ENCODE measurements at regions not wholly inside any gene's neighbourhood (a gene's known extent, or its start where the extent isn't known, plus 50 kb on each side); places are given as distances from the start of the nearest gene placed in this dataset.
A peak's percentile ranks its signal among the peaks of the same experiment; 100 is the strongest.

DNA sequence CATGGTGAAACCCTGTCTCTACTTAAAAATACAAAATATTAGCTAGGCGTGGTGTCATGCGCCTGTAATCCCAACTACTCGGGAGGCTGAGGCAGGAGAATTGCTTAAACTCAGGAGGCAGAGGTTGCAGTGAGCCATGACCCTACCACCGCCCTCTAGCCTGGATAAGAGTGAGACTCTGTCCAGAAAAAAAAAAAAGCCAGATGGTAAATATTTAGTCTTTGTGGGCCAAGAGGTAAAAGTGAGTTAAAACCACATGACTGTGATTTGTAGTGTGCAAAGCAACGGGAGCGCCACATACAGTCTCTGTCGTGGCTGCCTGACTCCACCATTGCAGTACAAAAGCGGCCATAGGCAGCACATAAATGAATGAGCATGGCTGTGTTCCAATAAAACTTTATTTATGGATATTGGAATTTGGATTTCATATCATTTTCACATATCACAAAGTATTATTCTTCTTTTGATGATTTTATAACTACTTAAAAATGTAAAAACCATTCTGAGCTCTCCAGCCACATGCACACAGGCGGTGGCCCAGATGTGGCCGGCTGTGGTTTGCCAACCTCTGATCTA, 51.8 kb upstream of the CASZ1 start:
- peaks cover 0 to 5% of the 10 kb centered on the region in 2 donors for H3K9me3 Mint-ChIP-seq
- H3K4me3 Mint-ChIP-seq: no peak overlapping the region
- no peaks in the 10 kb centered on the region for H3K4me1 Mint-ChIP-seq (ENCODE audit: low read depth in 2 of 2)
- no peak overlapping the region for H3K27ac Mint-ChIP-seq
- no peak for ATAC-seq (replicated peaks)
- no peak for DNase-seq
- H3K27me3 Mint-ChIP-seq: peaks cover 16 to 26% of the 10 kb centered on the region in 2 donors
- H3K36me3 Mint-ChIP-seq (ENCODE audit: insufficient read depth): peaks cover 4% of the 10 kb centered on the region

DNA sequence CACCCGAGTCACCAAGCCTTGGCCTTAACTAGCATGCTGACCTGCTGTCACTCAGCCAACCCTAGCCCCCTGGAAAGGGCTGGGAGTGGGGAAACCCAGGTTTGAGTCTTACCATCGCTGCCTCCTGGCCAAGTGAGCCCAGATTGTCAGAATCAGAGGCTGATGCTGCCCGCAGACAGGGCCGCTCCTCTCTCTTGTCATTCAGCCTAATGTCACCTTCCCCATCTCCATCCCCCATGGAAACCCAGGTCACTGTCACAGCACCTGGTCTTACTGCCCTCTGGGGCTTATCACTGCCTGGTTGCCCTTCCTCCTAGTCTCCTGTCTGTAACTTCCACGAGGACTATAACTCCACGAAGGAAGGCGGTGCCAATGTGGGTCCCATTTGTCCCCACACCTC, 53.6 kb upstream of the CASZ1 start:
- DNase-seq: no peak
- no peaks in the 10 kb centered on the region for H3K9me3 Mint-ChIP-seq
- H3K27me3 Mint-ChIP-seq: peaks cover 7 to 15% of the 10 kb centered on the region in 2 donors
- H3K4me1 Mint-ChIP-seq (ENCODE audit: low read depth in 2 of 2): no peaks in the 10 kb centered on the region
- no peak for ATAC-seq (replicated peaks)
- H3K36me3 Mint-ChIP-seq (ENCODE audit: insufficient read depth): peaks cover 4% of the 10 kb centered on the region
- no peak overlapping the region for H3K27ac Mint-ChIP-seq
- H3K4me3 Mint-ChIP-seq: no peak overlapping the region

DNA sequence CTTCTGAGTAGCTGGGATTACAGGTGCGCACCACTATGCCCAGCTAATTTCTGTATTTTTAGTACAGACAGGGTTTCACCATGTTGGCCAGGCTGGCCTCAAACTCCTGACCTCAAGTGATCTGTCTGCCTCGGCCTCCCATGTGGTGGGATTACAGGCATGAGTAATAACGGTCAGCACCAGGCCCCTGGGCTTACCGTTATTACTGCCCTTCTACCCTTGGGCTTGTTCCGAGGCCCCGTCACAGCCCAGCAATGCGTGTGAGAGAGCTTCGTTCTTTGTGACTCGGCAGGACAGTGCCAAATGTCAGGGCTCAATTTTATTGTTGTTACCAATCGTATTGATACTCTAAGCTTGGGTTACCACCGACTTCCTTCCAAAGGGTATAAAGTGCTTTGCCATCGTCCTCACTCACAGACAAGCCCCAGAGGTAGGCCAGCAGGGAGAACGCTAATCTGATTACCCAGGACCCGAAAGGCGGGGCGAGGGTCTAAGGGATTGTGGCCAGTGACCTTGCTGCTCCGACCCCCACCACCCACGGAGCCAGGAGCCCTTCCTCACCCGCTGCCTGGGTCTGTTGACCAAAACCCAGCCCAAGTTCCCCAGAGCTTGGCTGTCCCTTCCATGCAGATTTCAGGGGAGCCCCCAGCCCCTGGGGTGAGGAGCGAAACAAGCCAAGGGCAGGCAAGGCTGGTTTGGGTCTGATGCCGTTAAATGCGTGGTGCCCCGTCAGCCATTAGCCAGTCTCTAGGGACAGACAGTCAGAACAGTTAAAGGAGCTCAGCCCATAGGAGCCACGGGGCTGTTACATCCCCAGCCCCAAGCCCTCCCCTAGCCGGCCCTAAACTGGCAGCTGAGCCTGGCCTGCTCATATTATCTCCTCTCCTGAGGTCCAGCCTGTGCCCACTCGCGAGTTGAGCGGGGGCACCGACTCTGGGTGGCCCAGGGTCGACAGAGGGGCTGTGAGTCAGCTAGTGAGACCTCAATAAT, 54.9 kb upstream of the CASZ1 start:
- Mint-ChIP-seq H3K36me3 (ENCODE audit: insufficient read depth) (peaks cover 4% of the 10 kb centered on the region), H3K4me3 (no peak overlapping the region), H3K4me1 (ENCODE audit: low read depth in 2 of 2) (no peaks in the 10 kb centered on the region), H3K27ac (no peak overlapping the region), H3K27me3 (peaks cover 3 to 7% of the 10 kb centered on the region in 2 donors), H3K9me3 (no peaks in the 10 kb centered on the region)
- no peak for ATAC-seq (replicated peaks)
- DNase-seq: no peak

DNA sequence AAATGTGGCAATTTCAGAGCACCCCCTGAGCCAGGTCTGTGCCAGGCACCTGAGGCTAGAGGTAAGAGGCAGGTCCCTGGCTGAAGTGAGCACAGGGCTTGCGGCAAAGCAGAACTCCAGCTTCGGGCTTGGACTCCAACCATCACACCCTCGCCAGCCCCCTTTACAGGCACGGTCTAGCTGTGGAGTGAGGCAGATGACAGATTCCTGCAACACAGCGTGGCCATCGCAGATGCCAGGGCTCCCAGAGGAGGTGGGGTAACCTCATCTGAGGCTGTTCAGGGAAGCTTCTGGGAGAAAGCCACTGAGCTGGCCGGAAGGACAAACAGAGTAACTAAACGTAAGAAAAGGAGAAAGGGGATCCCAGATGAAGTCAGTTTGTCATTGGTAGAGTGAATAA, 55.6 kb upstream of the CASZ1 start:
- H3K27me3 Mint-ChIP-seq: peaks cover 0 to 2% of the 10 kb centered on the region in 2 donors
- no peaks in the 10 kb centered on the region for H3K4me1 Mint-ChIP-seq (ENCODE audit: low read depth in 2 of 2)
- H3K9me3 Mint-ChIP-seq: no peaks in the 10 kb centered on the region
- peaks cover 4% of the 10 kb centered on the region for H3K36me3 Mint-ChIP-seq (ENCODE audit: insufficient read depth)
- H3K4me3 Mint-ChIP-seq: no peak overlapping the region
- DNase-seq (no peak), ATAC-seq (replicated peaks) (no peak)
- H3K27ac Mint-ChIP-seq: no peak overlapping the region

DNA sequence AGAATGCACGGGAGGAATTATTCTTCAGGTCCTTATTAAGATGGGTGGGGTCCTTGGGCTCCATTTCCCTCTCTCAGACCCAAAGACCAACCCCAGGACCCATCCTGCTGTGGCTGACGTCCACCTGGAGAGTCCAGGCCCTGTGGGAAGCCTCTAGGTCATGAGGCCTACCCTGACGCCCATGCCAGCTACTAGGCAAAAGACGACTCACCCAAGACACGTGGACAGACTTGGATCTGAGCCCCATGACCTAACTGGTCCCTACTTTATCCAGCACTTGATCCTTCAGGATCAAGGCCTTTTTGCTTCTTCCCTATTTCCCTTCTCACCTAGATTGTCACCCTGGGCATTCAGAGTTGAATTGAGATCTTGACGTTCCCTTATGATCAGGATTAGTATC, 56.0 kb upstream of the CASZ1 start:
- ATAC-seq (replicated peaks) (no peak), DNase-seq (no peak)
- Mint-ChIP-seq H3K4me3 (no peak overlapping the region), H3K27ac (no peak overlapping the region), H3K27me3 (no peaks in the 10 kb centered on the region), H3K36me3 (ENCODE audit: insufficient read depth) (peaks cover 4% of the 10 kb centered on the region), H3K9me3 (no peaks in the 10 kb centered on the region), H3K4me1 (ENCODE audit: low read depth in 2 of 2) (no peaks in the 10 kb centered on the region)

DNA sequence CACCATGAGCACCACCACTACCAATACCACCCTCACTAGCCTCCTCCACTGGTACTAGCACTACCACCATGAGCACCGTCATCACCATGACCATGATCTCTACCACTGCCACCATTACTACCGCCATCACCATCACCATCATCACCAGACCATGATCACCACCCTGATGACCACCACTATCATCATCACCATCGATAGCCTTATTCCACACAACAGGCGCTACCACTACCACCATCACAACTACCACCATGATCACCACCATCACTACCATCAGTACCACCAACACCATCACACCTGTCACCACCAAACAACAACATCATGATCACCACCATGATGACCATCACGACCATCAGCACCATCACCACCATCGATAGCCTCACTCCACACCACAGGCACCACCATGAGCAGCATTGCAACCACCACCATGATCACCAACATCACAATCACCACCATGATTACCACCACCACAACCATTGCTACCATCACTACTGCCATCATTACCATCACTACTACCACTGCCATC, 56.6 kb upstream of the CASZ1 start:
- Mint-ChIP-seq H3K27ac (no peak overlapping the region), H3K4me1 (ENCODE audit: low read depth in 2 of 2) (no peaks in the 10 kb centered on the region), H3K27me3 (no peaks in the 10 kb centered on the region), H3K36me3 (ENCODE audit: insufficient read depth) (peaks cover under 1% of the 10 kb centered on the region), H3K9me3 (no peaks in the 10 kb centered on the region), H3K4me3 (no peak overlapping the region)
- no peak for ATAC-seq (replicated peaks)
- no peak for DNase-seq

DNA sequence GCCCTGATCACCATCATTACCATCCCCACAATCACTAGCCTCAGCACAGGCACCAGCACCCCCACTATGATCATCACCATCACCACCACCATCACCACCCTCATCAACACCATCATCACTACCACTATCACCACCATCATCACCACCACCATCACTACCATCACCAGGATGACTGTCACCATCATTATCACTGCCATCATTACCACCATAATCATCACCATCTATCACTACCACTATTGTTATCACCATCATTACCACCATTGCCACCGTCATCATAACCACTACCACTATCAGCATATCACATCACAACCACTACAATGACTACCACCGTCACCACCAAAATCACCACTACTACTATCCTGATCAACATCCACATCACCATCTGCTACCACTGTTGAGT, 57.3 kb upstream of the CASZ1 start:
- Mint-ChIP-seq H3K4me3 (no peak overlapping the region), H3K4me1 (ENCODE audit: low read depth in 2 of 2) (no peaks in the 10 kb centered on the region), H3K27me3 (no peaks in the 10 kb centered on the region), H3K27ac (no peak overlapping the region), H3K9me3 (no peaks in the 10 kb centered on the region), H3K36me3 (ENCODE audit: insufficient read depth) (no peaks in the 10 kb centered on the region)
- ATAC-seq (replicated peaks) (no peak), DNase-seq (no peak)

DNA sequence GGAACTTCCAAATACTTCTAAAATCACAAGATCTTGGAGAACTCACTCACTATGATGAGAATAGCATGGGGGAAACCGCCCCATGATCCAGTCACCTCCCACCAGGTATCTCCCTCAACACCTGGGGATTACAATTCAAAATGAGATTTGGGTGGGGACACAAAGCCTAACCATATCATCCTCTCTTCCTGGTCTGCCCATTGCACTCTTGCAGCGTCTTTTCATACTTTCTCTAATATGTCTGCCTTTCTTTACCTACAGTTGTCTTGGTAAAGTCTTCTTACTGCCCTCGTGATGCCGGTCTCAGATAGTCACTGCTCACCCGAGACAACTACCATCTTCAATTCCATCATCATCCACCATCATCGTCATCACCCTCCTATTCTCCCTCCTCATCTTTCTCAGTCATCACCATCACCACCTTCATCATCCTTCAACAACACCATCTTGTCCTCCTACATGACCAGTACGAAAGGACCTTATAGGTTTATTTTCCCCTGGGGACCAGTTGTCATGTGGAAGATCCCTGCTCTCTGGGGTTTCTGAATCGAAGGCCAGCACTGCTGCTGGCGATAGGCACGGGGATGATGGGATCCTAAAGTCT, 58.5 kb upstream of the CASZ1 start:
- ATAC-seq (replicated peaks) (no peak), DNase-seq (no peak)
- no peaks in the 10 kb centered on the region for H3K4me1 Mint-ChIP-seq (ENCODE audit: low read depth in 2 of 2)
- H3K9me3 Mint-ChIP-seq: no peaks in the 10 kb centered on the region
- no peak overlapping the region for H3K27ac Mint-ChIP-seq
- no peaks in the 10 kb centered on the region for H3K36me3 Mint-ChIP-seq (ENCODE audit: insufficient read depth)
- peaks cover 0 to 1% of the 10 kb centered on the region in 2 donors for H3K27me3 Mint-ChIP-seq
- no peak overlapping the region for H3K4me3 Mint-ChIP-seq

DNA sequence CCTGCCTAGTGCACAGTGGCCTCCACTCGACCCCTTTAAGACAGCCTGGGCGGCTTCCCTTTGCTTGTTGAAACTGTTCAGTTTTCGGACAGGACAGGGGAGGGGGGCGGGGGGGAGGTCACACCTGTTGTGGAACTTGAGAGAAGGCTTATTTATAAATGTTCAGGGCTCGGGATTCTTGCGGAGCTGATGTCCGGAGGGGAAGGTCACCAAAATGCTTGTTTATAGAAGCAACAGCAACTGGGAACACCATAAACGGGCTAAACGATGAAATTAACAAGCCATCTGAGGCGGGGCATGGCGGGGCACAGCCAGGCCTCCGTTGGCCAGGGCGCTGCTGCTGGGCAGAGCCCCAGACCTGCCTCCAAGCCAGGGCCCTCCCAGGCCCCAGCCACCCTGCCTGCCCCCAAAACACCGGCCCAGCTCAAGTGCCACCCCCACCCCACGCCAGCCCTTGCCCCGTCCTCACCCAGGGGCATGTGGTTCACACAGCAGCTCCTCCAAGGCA, 59.8 kb upstream of the CASZ1 start:
- ATAC-seq (replicated peaks) (no peak), DNase-seq (no peak)
- no peak overlapping the region for H3K27ac Mint-ChIP-seq
- no peak overlapping the region for H3K4me3 Mint-ChIP-seq
- no peaks in the 10 kb centered on the region for H3K36me3 Mint-ChIP-seq (ENCODE audit: insufficient read depth)
- H3K27me3 Mint-ChIP-seq: peaks cover 0 to 14% of the 10 kb centered on the region in 2 donors
- H3K9me3 Mint-ChIP-seq: no peaks in the 10 kb centered on the region
- H3K4me1 Mint-ChIP-seq (ENCODE audit: low read depth in 2 of 2): no peaks in the 10 kb centered on the region

DNA sequence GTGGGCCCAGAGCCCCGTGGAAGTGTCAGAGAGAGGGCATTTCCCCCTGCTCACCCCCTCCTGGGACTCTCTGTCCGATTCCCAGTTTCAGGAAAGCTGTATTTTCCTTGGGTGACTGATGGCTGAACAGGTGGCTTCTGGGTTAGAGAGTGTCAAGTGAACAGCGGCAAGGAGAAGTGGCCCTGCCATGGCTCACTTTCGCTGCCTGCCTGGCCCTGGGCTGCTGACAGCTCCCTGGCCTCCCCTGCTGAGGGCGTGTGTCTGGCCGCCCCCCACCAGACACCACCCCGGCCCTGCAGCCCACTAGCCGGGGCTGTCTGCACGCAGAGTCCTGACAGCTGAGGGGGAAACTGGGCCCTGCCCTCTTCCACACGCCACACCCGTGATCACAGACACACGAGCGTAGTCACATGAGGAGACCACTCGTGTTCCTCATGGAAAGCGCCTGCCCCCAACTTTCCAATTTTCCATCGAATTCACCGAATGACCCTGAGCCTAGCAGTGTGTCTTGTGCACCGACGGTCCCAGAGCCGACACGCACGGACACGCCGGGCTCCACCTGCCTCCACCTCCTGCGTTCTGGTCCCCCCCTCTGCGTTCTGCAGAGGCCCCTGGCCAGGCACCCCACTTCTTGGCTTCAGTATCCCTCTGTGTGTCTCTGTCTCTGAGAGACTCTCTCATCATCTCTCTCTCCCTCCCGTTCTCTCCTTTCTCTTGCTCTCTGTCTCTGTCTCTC, 60.6 kb upstream of the CASZ1 start:
- Mint-ChIP-seq H3K4me3 (no peak overlapping the region), H3K9me3 (no peaks in the 10 kb centered on the region), H3K27me3 (peaks cover 0 to 14% of the 10 kb centered on the region in 2 donors), H3K27ac (no peak overlapping the region), H3K4me1 (ENCODE audit: low read depth in 2 of 2) (no peaks in the 10 kb centered on the region), H3K36me3 (ENCODE audit: insufficient read depth) (no peaks in the 10 kb centered on the region)
- DNase-seq (no peak), ATAC-seq (replicated peaks) (no peak)

DNA sequence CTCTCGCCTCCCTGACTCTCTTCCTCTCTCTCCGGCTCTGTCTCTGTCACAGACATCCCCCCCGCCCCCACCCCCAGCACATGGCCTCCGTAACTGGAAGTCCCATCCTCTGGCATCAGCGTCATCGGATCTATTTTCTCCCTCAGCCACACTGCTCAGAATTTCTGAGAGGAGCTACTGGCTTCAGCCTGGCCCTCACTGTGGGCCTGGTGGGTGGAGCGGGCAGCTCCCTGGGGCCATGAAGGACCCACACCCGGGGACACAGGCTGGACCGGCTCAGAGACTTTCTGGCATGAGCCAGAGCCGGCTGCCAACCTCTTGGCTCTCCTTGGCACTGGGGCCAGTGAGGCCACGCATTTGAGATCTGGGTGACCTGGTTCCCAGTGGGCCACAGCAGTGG, 61.2 kb upstream of the CASZ1 start:
- Mint-ChIP-seq H3K27ac (no peak overlapping the region), H3K4me1 (ENCODE audit: low read depth in 2 of 2) (no peaks in the 10 kb centered on the region)
- no peak for DNase-seq

DNA sequence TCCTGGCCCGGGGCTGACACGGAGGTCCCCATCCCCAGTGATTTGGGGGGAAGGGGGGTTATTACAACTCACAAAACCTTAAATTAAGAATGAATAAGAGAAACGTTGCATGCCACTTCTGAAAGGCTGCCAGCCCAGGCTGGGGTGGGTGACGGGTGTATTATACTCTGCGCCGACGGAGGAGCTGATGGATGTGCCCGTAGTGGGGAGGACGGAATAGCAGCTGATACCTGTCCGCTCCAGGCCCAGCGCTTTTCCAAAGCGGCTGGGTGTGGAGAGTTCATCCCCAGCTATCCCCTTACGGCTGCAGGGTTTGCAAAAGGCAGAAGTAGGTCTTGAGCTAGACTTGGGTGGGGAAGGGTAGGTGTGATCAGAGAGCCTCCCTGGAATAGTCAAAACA, 63.8 kb upstream of the CASZ1 start:
- H3K27ac Mint-ChIP-seq: peak overlapping the region in 1 of 2 donors; percentile 23
- H3K9me3 Mint-ChIP-seq: no peaks in the 10 kb centered on the region
- H3K27me3 Mint-ChIP-seq: peaks cover 20 to 43% of the 10 kb centered on the region in 2 donors
- DNase-seq: no peak
- H3K4me1 Mint-ChIP-seq (ENCODE audit: low read depth in 2 of 2): peaks cover 0 to 2% of the 10 kb centered on the region in 2 donors
- ATAC-seq (replicated peaks): no peak
- H3K4me3 Mint-ChIP-seq: no peak overlapping the region
- no peaks in the 10 kb centered on the region for H3K36me3 Mint-ChIP-seq (ENCODE audit: insufficient read depth)

More for the DNA sequence above, 61.2 kb upstream of the CASZ1 start:
- no peaks in the 10 kb centered on the region for H3K36me3 Mint-ChIP-seq (ENCODE audit: insufficient read depth)
- no peak for ATAC-seq (replicated peaks)
- peaks cover 0 to 18% of the 10 kb centered on the region in 2 donors for H3K27me3 Mint-ChIP-seq
- H3K9me3 Mint-ChIP-seq: no peaks in the 10 kb centered on the region
- no peak overlapping the region for H3K4me3 Mint-ChIP-seq

DNA sequence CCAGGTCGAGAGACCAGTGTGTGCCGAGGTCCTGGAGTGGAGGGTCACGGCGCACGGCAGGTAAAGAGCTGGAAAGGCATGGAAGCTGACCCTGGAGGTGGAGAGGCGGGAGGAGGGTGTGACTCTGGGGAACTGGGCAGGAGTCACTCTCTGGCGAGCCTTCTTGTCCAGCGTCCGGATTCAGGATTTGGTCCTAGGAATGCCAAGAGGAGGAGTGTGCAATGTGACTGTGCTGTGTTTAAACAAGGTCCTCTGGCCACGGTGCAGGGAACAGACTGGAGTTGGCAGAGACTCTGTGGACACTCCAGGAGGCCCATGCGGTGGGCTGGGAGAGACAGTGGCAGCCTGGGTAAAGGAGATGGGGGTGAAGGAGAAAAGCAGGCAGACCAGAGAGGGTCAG, 64.2 kb upstream of the CASZ1 start:
- no peaks in the 10 kb centered on the region for H3K36me3 Mint-ChIP-seq (ENCODE audit: insufficient read depth)
- no peak overlapping the region for H3K27ac Mint-ChIP-seq
- ATAC-seq (replicated peaks) (no peak), DNase-seq (no peak)
- peaks cover 25 to 48% of the 10 kb centered on the region in 2 donors for H3K27me3 Mint-ChIP-seq
- H3K9me3 Mint-ChIP-seq: no peaks in the 10 kb centered on the region
- peaks cover 0 to 3% of the 10 kb centered on the region in 2 donors for H3K4me1 Mint-ChIP-seq (ENCODE audit: low read depth in 2 of 2)
- no peak overlapping the region for H3K4me3 Mint-ChIP-seq

All from effector memory CD8-positive, alpha-beta T cell (primary cell).